HEK293T (cell line): ENCODE measurements at regions not wholly inside any gene's neighbourhood (a gene's known extent, or its start where the extent isn't known, plus 50 kb on each side); places are given as distances from the start of the nearest gene placed in this dataset.

ENCODE experiments used
- ARNT ChIP-seq: fragments of 450-650 bp; IDR thresholded peaks from 2 replicates; pipeline ENCODE4 v1.6.1; 2017; ENCODE audit warnings: mild to moderate bottlenecking
- BHLHE40 ChIP-seq: fragments of 450-650 bp; IDR thresholded peaks from 2 replicates; pipeline ENCODE4 v1.6.1; 2016; ENCODE audit warnings: mild to moderate bottlenecking, moderate library complexity, borderline replicate concordance
- CTBP1 ChIP-seq: fragments of 450-650 bp; IDR thresholded peaks from 2 replicates; pipeline ENCODE4 v1.6.1; 2016; ENCODE audit warnings: borderline replicate concordance
- ELF4 ChIP-seq: fragments of 450-650 bp; IDR thresholded peaks from 2 replicates; pipeline ENCODE4 v1.6.1; 2017; ENCODE audit warnings: antibody characterized with exemption
- FOXM1 ChIP-seq: fragments of 450-650 bp; IDR thresholded peaks from 2 replicates; pipeline ENCODE4 v1.6.1; 2017; ENCODE audit warnings: mild to moderate bottlenecking, borderline replicate concordance
- HDGF ChIP-seq: fragments of 450-650 bp; IDR thresholded peaks from 2 replicates; pipeline ENCODE4 v1.6.1; 2017; ENCODE audit warnings: antibody characterized with exemption, borderline replicate concordance
- L3MBTL2 ChIP-seq: fragments of 450-650 bp; conservative IDR thresholded peaks from 2 replicates; pipeline ENCODE4 v1.6.1; 2016; ENCODE audit warnings: mild to moderate bottlenecking
- LEF1 ChIP-seq: fragments of 450-650 bp; IDR thresholded peaks from 2 replicates; pipeline ENCODE4 v1.6.1; 2017; ENCODE audit warnings: mild to moderate bottlenecking, borderline replicate concordance
- NFRKB ChIP-seq: fragments of 450-650 bp; IDR thresholded peaks from 2 replicates; pipeline ENCODE4 v1.6.1; 2016; ENCODE audit warnings: mild to moderate bottlenecking, moderate library complexity
- SP1 ChIP-seq: fragments of 450-650 bp; IDR thresholded peaks from 2 replicates; pipeline ENCODE4 v1.6.1; 2017
- TARDBP ChIP-seq: fragments of 450-650 bp; IDR thresholded peaks from 2 replicates; pipeline ENCODE4 v1.6.1; 2016
- ZNF384 ChIP-seq: fragments of 450-650 bp; IDR thresholded peaks from 2 replicates; pipeline ENCODE4 v1.6.1; 2016
- TF ChIP-seq, protein P1 (sequence below): fragments of 450-650 bp; IDR thresholded peaks from 2 replicates; pipeline ENCODE4 v1.6.1; 2016

DNA sequence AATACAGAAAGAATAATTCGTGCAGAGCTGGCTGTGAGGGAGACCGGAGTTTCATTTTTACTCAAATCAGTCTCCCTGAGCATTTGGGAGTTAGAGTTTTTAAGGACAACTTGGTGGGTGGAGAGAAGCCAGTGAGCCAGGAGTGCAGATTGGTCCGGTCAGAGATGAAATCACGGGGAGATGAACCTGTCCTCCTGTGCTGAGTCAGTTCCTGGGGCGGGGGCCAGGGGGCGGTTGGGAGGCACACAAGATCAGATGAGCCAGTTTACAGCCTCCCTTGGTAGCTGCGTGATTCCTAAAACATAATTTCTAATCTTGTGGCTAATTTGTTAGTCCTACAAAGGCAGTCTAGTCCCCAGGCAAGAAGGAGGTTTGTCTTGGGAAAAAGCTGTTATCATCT lies 1267.9 kb downstream of the AMY1C start:
- TF ChIP-seq ELF4, result no peak
- TF ChIP-seq CTBP1, result no peak
- no peak for TF ChIP-seq NFRKB
- no peak for TF ChIP-seq ZNF384
- no peak for TF ChIP-seq TARDBP
- TF ChIP-seq SP1, result no peak
- no peak for TF ChIP-seq L3MBTL2
- no peak for TF ChIP-seq BHLHE40
- TF ChIP-seq, protein P1, sequence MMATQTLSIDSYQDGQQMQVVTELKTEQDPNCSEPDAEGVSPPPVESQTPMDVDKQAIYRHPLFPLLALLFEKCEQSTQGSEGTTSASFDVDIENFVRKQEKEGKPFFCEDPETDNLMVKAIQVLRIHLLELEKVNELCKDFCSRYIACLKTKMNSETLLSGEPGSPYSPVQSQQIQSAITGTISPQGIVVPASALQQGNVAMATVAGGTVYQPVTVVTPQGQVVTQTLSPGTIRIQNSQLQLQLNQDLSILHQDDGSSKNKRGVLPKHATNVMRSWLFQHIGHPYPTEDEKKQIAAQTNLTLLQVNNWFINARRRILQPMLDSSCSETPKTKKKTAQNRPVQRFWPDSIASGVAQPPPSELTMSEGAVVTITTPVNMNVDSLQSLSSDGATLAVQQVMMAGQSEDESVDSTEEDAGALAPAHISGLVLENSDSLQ, result no peak
- no peak for TF ChIP-seq ARNT
- no peak for TF ChIP-seq LEF1
- no peak for TF ChIP-seq HDGF
- TF ChIP-seq FOXM1, result no peak
